Cardiac muscle cell (in vitro differentiated cells and primary cell): ENCODE measurements at regions not wholly inside any gene's neighbourhood (a gene's known extent, or its start where the extent isn't known, plus 50 kb on each side); places are given as distances from the start of the nearest gene placed in this dataset.

ENCODE experiments used
- DNase-seq, 2 donors: peaks; one replicate each; pipeline versions ENCODE4 v3.0.0 to v3.0.0-alpha.2; 2010 to 2017; ENCODE audit warnings: low read depth in 1 of 2, low spot score in 1 of 2
- H3K27ac ChIP-seq: fragments of 200-600 bp; sonication (generic); 2 replicates; pipeline ENCODE4 v1.5.1; 2016
- H3K27me3 ChIP-seq: fragments of 200-600 bp; sonication (generic); 2 replicates; pipeline ENCODE4 v1.6.0; 2016; ENCODE audit warnings: control low read depth
- H3K36me3 ChIP-seq: fragments of 200-600 bp; sonication (generic); 2 replicates; pipeline ENCODE4 v1.5.1; 2016; ENCODE audit warnings: control low read depth
- H3K4me1 ChIP-seq: fragments of 200-600 bp; sonication (generic); 2 replicates; pipeline ENCODE4 v1.8.1; 2017; ENCODE audit warnings: low read depth, mild to moderate bottlenecking, mixed run types
- H3K4me3 ChIP-seq: fragments of 200-600 bp; sonication (generic); 2 replicates; pipeline ENCODE4 v1.5.1; 2016; ENCODE audit warnings: mild to moderate bottlenecking
- H3K9me3 ChIP-seq: fragments of 200-600 bp; sonication (generic); 2 replicates; pipeline ENCODE4 v1.5.1; 2017; ENCODE audit warnings: low read depth, mild to moderate bottlenecking, control low read depth
- CTCF ChIP-seq: IDR thresholded peaks from 2 replicates; pipeline ENCODE4 v1.5.1; 2012; ENCODE audit warnings: low read depth, mild to moderate bottlenecking, low read length

GRCh38 chr16:25487888-25488287 lies 203.9 kb upstream of the HS3ST4 start:
- Histone ChIP-seq H3K27ac (no peak overlapping the region), H3K36me3 (no peaks in the 10 kb centered on the region), H3K9me3 (no peaks in the 10 kb centered on the region), H3K27me3 (no peaks in the 10 kb centered on the region), H3K4me3 (no peak overlapping the region), H3K4me1 (no peaks in the 10 kb centered on the region)
- TF ChIP-seq CTCF: no peak
- DNase-seq: no peak

- no peak for TF ChIP-seq CTCF
- Histone ChIP-seq H3K27ac (no peak overlapping the region), H3K4me3 (no peak overlapping the region), H3K4me1 (no peaks in the 10 kb centered on the region), H3K27me3 (no peaks in the 10 kb centered on the region), H3K9me3 (no peaks in the 10 kb centered on the region), H3K36me3 (no peaks in the 10 kb centered on the region)
- DNase-seq: no peak
Observed at GRCh38 chr16:25481636-25482035, 210.1 kb upstream of the HS3ST4 start.

- Histone ChIP-seq H3K4me1 (no peaks in the 10 kb centered on the region), H3K36me3 (no peaks in the 10 kb centered on the region), H3K4me3 (no peak overlapping the region), H3K27ac (no peak overlapping the region), H3K9me3 (no peaks in the 10 kb centered on the region), H3K27me3 (no peaks in the 10 kb centered on the region)
- no peak for DNase-seq
- no peak for TF ChIP-seq CTCF
Observed at GRCh38 chr16:25478476-25478875, 213.3 kb upstream of the HS3ST4 start.

- no peak for DNase-seq
- H3K9me3 ChIP-seq: no peaks in the 10 kb centered on the region
- TF ChIP-seq CTCF: no peak
- H3K4me3 ChIP-seq: no peak overlapping the region
- H3K27ac ChIP-seq: no peak overlapping the region
- H3K27me3 ChIP-seq: no peaks in the 10 kb centered on the region
- H3K36me3 ChIP-seq: no peaks in the 10 kb centered on the region
- H3K4me1 ChIP-seq: no peaks in the 10 kb centered on the region
Observed at GRCh38 chr16:25464058-25464457, 206.4 kb upstream of the ZKSCAN2 start.

GRCh38 chr16:25449802-25450201 lies 192.2 kb upstream of the ZKSCAN2 start:
- Histone ChIP-seq H3K9me3 (no peaks in the 10 kb centered on the region), H3K4me1 (no peaks in the 10 kb centered on the region), H3K27ac (no peak overlapping the region), H3K36me3 (no peaks in the 10 kb centered on the region), H3K27me3 (no peaks in the 10 kb centered on the region), H3K4me3 (no peak overlapping the region)
- no peak for TF ChIP-seq CTCF
- DNase-seq: no peak

- Histone ChIP-seq H3K27me3 (no peaks in the 10 kb centered on the region), H3K27ac (no peak overlapping the region), H3K36me3 (no peaks in the 10 kb centered on the region), H3K4me1 (no peaks in the 10 kb centered on the region), H3K4me3 (no peak overlapping the region), H3K9me3 (no peaks in the 10 kb centered on the region)
- no peak for DNase-seq
- no peak for TF ChIP-seq CTCF
Observed at GRCh38 chr16:25443994-25444393, 186.3 kb upstream of the ZKSCAN2 start.
